Panc1 (cell line): ENCODE measurements at regions not wholly inside any gene's neighbourhood (a gene's known extent, or its start where the extent isn't known, plus 50 kb on each side); places are given as distances from the start of the nearest gene placed in this dataset.

Experiments used
- ATAC-seq: fragments of 200-7000 bp; cut with Tn5 transposase; 2 replicates; pipeline ENCODE4 v1.9.1; 2020; ENCODE audit warnings: mild to moderate bottlenecking, moderate library complexity
- BruUV-seq: library from RNA; stranded (reverse); fragments of 400-500 nt; replicated peaks from 2 replicates; lab custom pipeline; 2021; lab: Mats Ljungman, UMichigan
- CTCF ChIA-PET: fragments of 300-600 bp; sonication (Branson Sonifier 250); formaldehyde crosslinking; loops from one replicate; lab custom pipeline; 2022; ENCODE audit warnings: antibody characterized with exemption; lab: Charles Lee
- POLR2A ChIA-PET: fragments of 300-600 bp; sonication (Branson Sonifier 250); formaldehyde crosslinking; loops from one replicate; lab custom pipeline; 2022; ENCODE audit warnings: antibody characterized with exemption; lab: Charles Lee
- DNase-seq: peaks from one replicate; pipeline ENCODE4 v3.0.0-alpha.2; 2010; ENCODE audit warnings: low read depth, low spot score
- H3K27ac ChIP-seq: 2 replicates; pipeline ENCODE4 v1.5.1; 2011; ENCODE audit warnings: mild to moderate bottlenecking, low read length, inconsistent platforms
- H3K27me3 ChIP-seq: fragments of 200-500 bp; sonication (Bioruptor generic); 2 replicates; pipeline ENCODE4 v1.6.0; 2014; ENCODE audit warnings: low read length, inconsistent platforms; ENCODE audit not compliant: control insufficient read depth, insufficient read depth
- H3K36me3 ChIP-seq: fragments of 200-500 bp; sonication (Bioruptor generic); 2 replicates; pipeline ENCODE4 v1.5.1; 2014; ENCODE audit warnings: inconsistent platforms, mild to moderate bottlenecking, low read length, moderate library complexity; ENCODE audit not compliant: control insufficient read depth, insufficient read depth
- H3K4me1 ChIP-seq: 2 replicates; pipeline ENCODE4 v1.5.1; 2011; ENCODE audit warnings: inconsistent platforms, mild to moderate bottlenecking, low read length, moderate library complexity; ENCODE audit not compliant: control insufficient read depth, insufficient read depth
- H3K4me3 ChIP-seq, 2 experiments: 2 replicates each; pipeline ENCODE4 v1.5.1; 2011 to 2012; ENCODE audit warnings: low read depth in 2 of 2, low read length in 2 of 2, mild to moderate bottlenecking in 2 of 2, inconsistent platforms in 1 of 2, moderate library complexity in 1 of 2
- H3K9me3 ChIP-seq: fragments of 200-500 bp; sonication (Bioruptor generic); 2 replicates; pipeline ENCODE4 v1.5.1; 2014; ENCODE audit warnings: low read depth, mild to moderate bottlenecking, inconsistent platforms, low read length, moderate library complexity; ENCODE audit not compliant: control insufficient read depth, insufficient read depth
- POLR2AphosphoS5 ChIP-seq: IDR thresholded peaks from 2 replicates; pipeline ENCODE4 v1.6.1; 2012; ENCODE audit warnings: mild to moderate bottlenecking, low read depth, low read length, moderate library complexity
- REST ChIP-seq, 2 experiments: IDR thresholded peaks; 2 replicates each; pipeline ENCODE4 v1.6.1; 2011 to 2012; ENCODE audit warnings: low read depth in 2 of 2, control low read depth in 1 of 2, low read length in 1 of 2, mild to moderate bottlenecking in 1 of 2, moderate library complexity in 1 of 2; ENCODE audit not compliant: insufficient read depth in 1 of 2
- SIN3A ChIP-seq: IDR thresholded peaks from 2 replicates; pipeline ENCODE4 v1.6.1; 2012; ENCODE audit warnings: low read depth, mild to moderate bottlenecking, low read length, moderate library complexity, borderline replicate concordance; ENCODE audit not compliant: insufficient read depth
- TCF7L2 ChIP-seq: IDR thresholded peaks from 2 replicates; pipeline ENCODE4 v1.6.1; 2011; ENCODE audit warnings: mild to moderate bottlenecking, low read depth, low read length, inconsistent platforms
- in situ Hi-C: cut with HindIII; loops from 2 replicates; pipeline ENCODE4 v1.10.0; 2016; ENCODE audit warnings: low sequenced_read_pairs, low pct_unique_long_range_greater_than_20kb
- intact Hi-C: fragments of 100-400 bp; cut with micrococcal nuclease; formaldehyde crosslinking; loops from one replicate; pipeline ENCODE4 v1.10.0; 2022; ENCODE audit not compliant: unreplicated experiment
- TF ChIP-seq, protein P1 (sequence below): fragments of 450-650 bp; IDR thresholded peaks from 2 replicates; pipeline ENCODE4 v1.5.1; 2017; ENCODE audit warnings: mild to moderate bottlenecking

- TF ChIP-seq, protein P1, sequence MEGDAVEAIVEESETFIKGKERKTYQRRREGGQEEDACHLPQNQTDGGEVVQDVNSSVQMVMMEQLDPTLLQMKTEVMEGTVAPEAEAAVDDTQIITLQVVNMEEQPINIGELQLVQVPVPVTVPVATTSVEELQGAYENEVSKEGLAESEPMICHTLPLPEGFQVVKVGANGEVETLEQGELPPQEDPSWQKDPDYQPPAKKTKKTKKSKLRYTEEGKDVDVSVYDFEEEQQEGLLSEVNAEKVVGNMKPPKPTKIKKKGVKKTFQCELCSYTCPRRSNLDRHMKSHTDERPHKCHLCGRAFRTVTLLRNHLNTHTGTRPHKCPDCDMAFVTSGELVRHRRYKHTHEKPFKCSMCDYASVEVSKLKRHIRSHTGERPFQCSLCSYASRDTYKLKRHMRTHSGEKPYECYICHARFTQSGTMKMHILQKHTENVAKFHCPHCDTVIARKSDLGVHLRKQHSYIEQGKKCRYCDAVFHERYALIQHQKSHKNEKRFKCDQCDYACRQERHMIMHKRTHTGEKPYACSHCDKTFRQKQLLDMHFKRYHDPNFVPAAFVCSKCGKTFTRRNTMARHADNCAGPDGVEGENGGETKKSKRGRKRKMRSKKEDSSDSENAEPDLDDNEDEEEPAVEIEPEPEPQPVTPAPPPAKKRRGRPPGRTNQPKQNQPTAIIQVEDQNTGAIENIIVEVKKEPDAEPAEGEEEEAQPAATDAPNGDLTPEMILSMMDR: no peak
- TF ChIP-seq SIN3A (peak; percentile 74; the same call in 1 of the 2 replicates), TCF7L2 (no peak), POLR2AphosphoS5 (peak; percentile 55)
- peak overlapping the region; percentile 99 for H3K27ac ChIP-seq
- H3K4me3 ChIP-seq: peak overlapping the region; percentile 70 to 92
- ChIA-PET CTCF (interaction anchor here (0.6 kb wide), 1 partner anchor 46 kb away, joined by 3 read pairs; no protein-coding TSS in a partner anchor), POLR2A (interaction anchor here (0.6 kb wide), 1 partner anchor 45 kb away, joined by 6 read pairs; no protein-coding TSS in a partner anchor)
- no peaks in the 10 kb centered on the region for H3K27me3 ChIP-seq
- no peaks in the 10 kb centered on the region for H3K9me3 ChIP-seq
- H3K36me3 ChIP-seq: no peaks in the 10 kb centered on the region
- H3K4me1 ChIP-seq: peaks cover 75% of the 10 kb centered on the region
- in situ Hi-C loops (no loop called here), intact Hi-C loops (no loop called here)
- DNase-seq: no peak
- TSS peak; percentile 84 for BruUV-seq
- peak; percentile 61 for ATAC-seq
Observed at GRCh38 chr17:77322514-77323412, 182.0 kb downstream of the SEC14L1 start.

DNA sequence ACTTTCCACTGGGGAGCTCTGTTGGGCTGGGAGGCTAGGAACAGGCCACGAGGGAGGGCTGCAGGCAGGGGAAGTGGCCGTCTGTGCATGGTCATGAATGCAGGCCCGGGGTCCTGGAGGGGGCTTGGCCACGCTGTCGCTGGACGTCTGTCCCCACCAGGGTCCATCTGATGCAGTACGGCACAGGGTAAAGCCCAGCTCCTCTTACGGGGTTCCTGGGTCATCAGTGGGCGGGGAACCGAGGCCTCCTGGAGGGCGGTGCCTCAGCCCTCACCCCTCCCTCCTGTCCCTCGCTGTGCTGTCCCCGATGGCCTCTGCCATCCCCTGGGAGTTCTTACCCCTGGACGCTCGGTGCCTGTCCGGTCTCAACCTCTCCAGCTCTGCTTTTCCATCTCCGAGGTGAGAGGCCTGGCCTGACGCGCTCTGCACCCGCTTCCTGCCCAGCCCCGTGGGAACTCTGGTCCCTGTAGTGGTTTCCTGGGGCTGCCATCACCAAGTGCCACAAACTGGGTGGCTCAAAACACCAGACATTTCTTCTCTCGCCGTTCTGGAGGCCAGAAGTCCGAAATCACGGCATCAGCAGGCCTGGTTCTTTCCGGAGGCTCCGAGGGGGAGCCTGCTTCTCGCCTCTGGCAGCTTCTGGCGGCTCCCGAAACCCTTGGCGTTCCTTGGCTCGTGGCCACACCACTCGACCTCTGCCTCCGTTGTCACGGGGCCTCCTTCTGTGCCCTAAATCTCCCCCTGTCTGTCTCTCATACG lies 182.8 kb downstream of the SEC14L1 start:
- Histone ChIP-seq H3K36me3 (no peaks in the 10 kb centered on the region), H3K27ac (peak overlapping the region; percentile 99), H3K27me3 (no peaks in the 10 kb centered on the region), H3K4me3 (peak overlapping the region; percentile 70 to 92), H3K4me1 (peaks cover 75% of the 10 kb centered on the region), H3K9me3 (no peaks in the 10 kb centered on the region)
- DNase-seq (no peak), ATAC-seq (peak; percentile 28)
- in situ Hi-C loops: no loop called here
- POLR2A ChIA-PET: interaction anchor here (0.6 kb wide), 1 partner anchor 46 kb away, joined by 6 read pairs; no protein-coding TSS in a partner anchor
- no TSS peak for BruUV-seq
- intact Hi-C loops: no loop called here
- TF ChIP-seq, protein P1: no peak
- TF ChIP-seq SIN3A (no peak), TCF7L2 (no peak), POLR2AphosphoS5 (no peak; the same call in 1 of the 2 replicates), REST (IDR thresholded peaks at IDR 0.05; ENCODE audit: insufficient read depth in 1 of 2, low read depth in 2 of 2, low read length in 1 of 2) (no peak)
- CTCF ChIA-PET: no interaction called here
